Prostate gland (tissue), 2 donors: ENCODE measurements at regions not wholly inside any gene's neighbourhood (a gene's known extent, or its start where the extent isn't known, plus 50 kb on each side); places are given as distances from the start of the nearest gene placed in this dataset.

Experiments used
- CTCF ChIP-seq, 4 experiments: fragments of 200-600 bp in 2 of 4; fragments of 450-650 bp in 2 of 4; sonication (generic) in 2 of 4; IDR thresholded peaks; 1 replicate in 3 of 4; 2 replicates in 1 of 4; pipeline ENCODE4 v1.5.1; 2016 to 2019; ENCODE audit warnings: antibody characterized with exemption in 4 of 4, mild to moderate bottlenecking in 2 of 4, moderate library complexity in 2 of 4
- POLR2A ChIP-seq: fragments of 450-650 bp; IDR thresholded peaks from one replicate; pipeline ENCODE4 v1.6.1; 2016; ENCODE audit warnings: antibody characterized with exemption, mild to moderate bottlenecking

DNA sequence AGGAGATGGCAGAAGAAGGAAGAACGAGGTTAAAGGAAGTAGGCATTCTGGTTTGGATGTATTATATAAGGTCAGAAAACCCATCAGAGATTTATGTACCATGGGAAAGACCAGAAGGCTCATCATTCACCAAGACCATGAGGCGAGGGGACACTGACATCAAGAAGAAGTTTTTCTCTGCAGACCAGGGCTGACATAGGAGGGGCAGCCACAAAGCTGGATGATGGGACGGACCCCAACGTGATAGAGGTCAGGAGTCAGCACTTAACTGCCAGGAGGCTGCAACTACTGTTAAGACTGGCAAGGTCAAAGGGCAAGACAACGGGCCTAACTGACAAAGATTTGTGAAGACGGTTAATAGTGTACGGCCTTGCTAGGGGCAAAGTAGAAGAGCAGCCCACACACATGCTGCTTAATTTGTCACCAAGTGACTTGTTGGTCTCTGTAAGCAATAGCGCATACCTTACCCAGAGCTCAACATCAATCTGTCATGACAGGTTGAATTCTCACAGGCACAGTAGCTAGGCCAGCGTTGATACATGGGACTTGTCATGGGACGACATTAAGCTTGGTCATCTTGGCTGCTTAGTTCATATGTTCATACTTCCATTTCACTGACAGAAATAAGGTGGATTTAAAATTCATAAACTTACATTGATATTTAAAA is 579.7 kb upstream of the CDH10 start:
- TF ChIP-seq CTCF (IDR thresholded peaks at IDR 0.05) (no peak), POLR2A (no peak)
